H1 (cell line): ENCODE measurements at regions not wholly inside any gene's neighbourhood (a gene's known extent, or its start where the extent isn't known, plus 50 kb on each side); places are given as distances from the start of the nearest gene placed in this dataset.

ENCODE experiments used
- CTCF ChIA-PET: fragments of 300-600 bp; sonication (Branson Sonifier 250); formaldehyde crosslinking; loops from one replicate; lab custom pipeline; 2021; ENCODE audit not compliant: partially characterized antibody; lab: Charles Lee
- POLR2A ChIA-PET: fragments of 300-600 bp; sonication (Branson Sonifier 250); formaldehyde crosslinking; loops from one replicate; lab custom pipeline; 2021; ENCODE audit warnings: inconsistent platforms; ENCODE audit not compliant: partially characterized antibody; lab: Charles Lee
- DNase-seq, 2 experiments: peaks; one replicate each; pipeline versions ENCODE4 v3.0.0 to v3.0.0-alpha.2; 2010 to 2022; ENCODE audit warnings: low spot score in 2 of 2, low read depth in 1 of 2, mixed read lengths in 1 of 2
- FAIRE-seq: peaks from 2 replicates; lab custom pipeline; 2011; peaks lifted over from hg19 to GRCh38; lab: Jason Lieb, UNC
- H2AFZ ChIP-seq: 2 replicates; pipeline ENCODE4 v1.8.1; 2012; ENCODE audit warnings: low read length, inconsistent platforms
- H2AK5ac ChIP-seq: 2 replicates; pipeline ENCODE4 v1.6.1; 2013; ENCODE audit warnings: low read depth, low read length
- H2BK120ac ChIP-seq: replicated peaks from 2 replicates; pipeline ENCODE3; 2013; ENCODE audit warnings: low read depth, low read length, inconsistent platforms
- H2BK12ac ChIP-seq: 2 replicates; pipeline ENCODE4 v1.6.1; 2013; ENCODE audit warnings: low read depth, low read length
- H2BK15ac ChIP-seq: 2 replicates; pipeline ENCODE4 v1.6.1; 2013; ENCODE audit warnings: low read length
- H2BK20ac ChIP-seq: 2 replicates; pipeline ENCODE4 v1.6.1; 2013; ENCODE audit warnings: low read length
- H2BK5ac ChIP-seq: 2 replicates; pipeline ENCODE4 v1.6.1; 2013; ENCODE audit warnings: low read depth, low read length
- H3K14ac ChIP-seq: 2 replicates; pipeline ENCODE4 v1.6.1; 2013; ENCODE audit warnings: inconsistent platforms; ENCODE audit not compliant: insufficient read length
- H3K18ac ChIP-seq: 2 replicates; pipeline ENCODE4 v1.6.1; 2013; ENCODE audit warnings: low read length; ENCODE audit errors: extremely low read depth
- H3K23ac ChIP-seq: 2 replicates; pipeline ENCODE4 v1.6.1; 2013; ENCODE audit warnings: inconsistent platforms; ENCODE audit not compliant: insufficient read length
- H3K23me2 ChIP-seq: 2 replicates; pipeline ENCODE4 v1.6.1; 2013; ENCODE audit warnings: low read depth, low read length
- H3K27ac ChIP-seq: 2 replicates; pipeline ENCODE4 v1.6.1; 2011; ENCODE audit warnings: low read depth, low read length, inconsistent platforms
- H3K27me3 ChIP-seq, 4 experiments: replicated peaks in 1 of 4; 1 replicate in 1 of 4; 2 replicates in 3 of 4; pipeline versions ENCODE4 v1.6.1 to v1.8.1; 2011 to 2013; ENCODE audit warnings: low read length in 3 of 4, mild to moderate bottlenecking in 3 of 4, inconsistent platforms in 2 of 4, mixed read lengths in 2 of 4, moderate library complexity in 1 of 4; ENCODE audit not compliant: control insufficient read depth in 3 of 4, insufficient read depth in 3 of 4; ENCODE audit errors: extremely low read depth in 1 of 4
- H3K36me3 ChIP-seq, 4 experiments: 2 replicates each; pipeline versions ENCODE4 v1.6.1 to v1.8.1; 2011 to 2013; ENCODE audit warnings: mild to moderate bottlenecking in 4 of 4, low read length in 3 of 4, moderate library complexity in 2 of 4, control low read depth in 1 of 4, inconsistent platforms in 1 of 4; ENCODE audit not compliant: insufficient read depth in 4 of 4, control insufficient read depth in 2 of 4
- H3K4ac ChIP-seq: replicated peaks from 2 replicates; pipeline ENCODE3; 2013; ENCODE audit warnings: low read length, low read depth, mixed read lengths, inconsistent platforms; ENCODE audit not compliant: insufficient read length
- H3K4me1 ChIP-seq, 4 experiments: replicated peaks in 1 of 4; 1 replicate in 1 of 4; 2 replicates in 3 of 4; pipeline versions ENCODE4 v1.6.1 to v1.8.1; 2011 to 2013; ENCODE audit warnings: low read length in 3 of 4, inconsistent platforms in 2 of 4, mixed read lengths in 1 of 4; ENCODE audit not compliant: insufficient read depth in 4 of 4, control insufficient read depth in 3 of 4
- H3K4me2 ChIP-seq, 2 experiments: 2 replicates each; pipeline versions ENCODE4 v1.6.1 to v1.8.1; 2011 to 2013; ENCODE audit warnings: low read depth in 2 of 2, low read length in 2 of 2, control low read depth in 1 of 2, inconsistent platforms in 1 of 2, mild to moderate bottlenecking in 1 of 2; ENCODE audit not compliant: insufficient read depth in 1 of 2
- H3K4me3 ChIP-seq, 4 experiments: fragments of 200-600, 300-600 bp in 1 of 4; sonication (generic), shearing (Covaris generic), sonication (Bioruptor Twin) in 1 of 4; 2 replicates each; pipeline versions ENCODE4 v1.5.1 to v1.8.1; 2011 to 2016; ENCODE audit warnings: low read length in 4 of 4, low read depth in 3 of 4, control low read depth in 2 of 4, inconsistent platforms in 2 of 4, mild to moderate bottlenecking in 2 of 4, mixed read lengths in 1 of 4, moderate library complexity in 1 of 4; ENCODE audit not compliant: insufficient read depth in 2 of 4; ENCODE audit errors: extremely low read depth in 1 of 4
- H3K56ac ChIP-seq: replicated peaks from 2 replicates; pipeline ENCODE3; 2013; ENCODE audit warnings: low read depth, mild to moderate bottlenecking, mixed read lengths, low read length, inconsistent platforms; ENCODE audit not compliant: insufficient read length
- H3K79me1 ChIP-seq: 2 replicates; pipeline ENCODE4 v1.6.1; 2013; ENCODE audit warnings: low read depth, low read length, control low read depth
- H3K79me2 ChIP-seq, 2 experiments: 2 replicates each; pipeline versions ENCODE4 v1.6.1 to v1.8.1; 2012 to 2013; ENCODE audit warnings: low read length in 2 of 2, mild to moderate bottlenecking in 2 of 2, inconsistent platforms in 1 of 2; ENCODE audit not compliant: insufficient read depth in 2 of 2, control insufficient read depth in 1 of 2
- H3K9ac ChIP-seq, 4 experiments: replicated peaks in 1 of 4; 1 replicate in 1 of 4; 2 replicates in 3 of 4; pipeline versions ENCODE4 v1.6.1 to v1.8.1; 2011 to 2013; ENCODE audit warnings: low read depth in 3 of 4, low read length in 3 of 4, control low read depth in 2 of 4, mild to moderate bottlenecking in 2 of 4, moderate library complexity in 2 of 4, inconsistent platforms in 1 of 4; ENCODE audit errors: extremely low read depth in 1 of 4
- H3K9me3 ChIP-seq, 2 experiments: 2 replicates each; pipeline versions ENCODE4 v1.6.1 to v1.8.1; 2012 to 2013; ENCODE audit warnings: mild to moderate bottlenecking in 2 of 2, moderate library complexity in 2 of 2, control low read depth in 1 of 2, inconsistent platforms in 1 of 2, low read depth in 1 of 2, low read length in 1 of 2, mixed read lengths in 1 of 2; ENCODE audit not compliant: insufficient read depth in 2 of 2
- H4K20me1 ChIP-seq, 2 experiments: replicated peaks in 1 of 2; 2 replicates each; pipeline versions ENCODE3 to v1.8.1; 2011 to 2013; ENCODE audit warnings: inconsistent platforms in 2 of 2, low read length in 2 of 2, mild to moderate bottlenecking in 1 of 2; ENCODE audit not compliant: insufficient read depth in 2 of 2, control insufficient read depth in 1 of 2
- H4K5ac ChIP-seq: 2 replicates; pipeline ENCODE4 v1.6.1; 2013; ENCODE audit warnings: low read length, low read depth, mixed read lengths, inconsistent platforms; ENCODE audit not compliant: insufficient read length
- H4K8ac ChIP-seq: 2 replicates; pipeline ENCODE4 v1.8.0; 2013; ENCODE audit warnings: mild to moderate bottlenecking, moderate library complexity, low read length, inconsistent platforms; ENCODE audit not compliant: insufficient read depth; ENCODE audit errors: extremely low read depth
- H4K91ac ChIP-seq: replicated peaks from 2 replicates; pipeline ENCODE3; 2013; ENCODE audit warnings: low read length, mixed read lengths, inconsistent platforms; ENCODE audit not compliant: insufficient read length
- BCL11A ChIP-seq, 2 experiments: IDR thresholded peaks; one replicate each; pipeline ENCODE4 v1.6.1; 2011; ENCODE audit warnings: low read depth in 2 of 2, low read length in 2 of 2, mild to moderate bottlenecking in 2 of 2
- CTCF ChIP-seq, 3 experiments: IDR thresholded peaks; 1 replicate in 2 of 3; 2 replicates in 1 of 3; pipeline versions ENCODE4 v1.5.1 to v1.6.1; 2011; ENCODE audit warnings: low read length in 3 of 3, mild to moderate bottlenecking in 3 of 3, inconsistent platforms in 2 of 3, low read depth in 1 of 3, moderate library complexity in 1 of 3; ENCODE audit not compliant: insufficient read depth in 1 of 3; ENCODE audit errors: control extremely low read depth in 1 of 3
- JUN ChIP-seq: IDR thresholded peaks from 2 replicates; pipeline ENCODE4 v1.6.1; 2011; ENCODE audit warnings: low read depth, mild to moderate bottlenecking, improper control_type of control experiment, low read length
- KDM5A ChIP-seq: fragments of 200-600 bp; IDR thresholded peaks from 2 replicates; pipeline ENCODE4 v1.7.1; 2012; ENCODE audit warnings: mild to moderate bottlenecking, low read length, inconsistent platforms, mixed read lengths
- NRF1 ChIP-seq: IDR thresholded peaks from 2 replicates; pipeline ENCODE4 v1.6.1; 2011; ENCODE audit warnings: mild to moderate bottlenecking, low read depth, low read length, improper control_type of control experiment
- POU5F1 ChIP-seq: IDR thresholded peaks from 2 replicates; pipeline ENCODE4 v1.6.1; 2011; ENCODE audit warnings: low read depth, mild to moderate bottlenecking, low read length, moderate library complexity
- RBBP5 ChIP-seq: IDR thresholded peaks from 2 replicates; pipeline ENCODE4 v1.7.1; 2012; ENCODE audit warnings: low read depth, mild to moderate bottlenecking, inconsistent platforms, low read length, moderate library complexity, borderline replicate concordance
- SIRT6 ChIP-seq: IDR thresholded peaks from one replicate; pipeline ENCODE4 v1.7.1; 2012; ENCODE audit warnings: low read length, inconsistent platforms
- SP4 ChIP-seq: IDR thresholded peaks from 2 replicates; pipeline ENCODE4 v1.6.1; 2012; ENCODE audit warnings: low read length, inconsistent platforms
- TAF7 ChIP-seq: optimal IDR thresholded peaks from 2 replicates; pipeline ENCODE3; 2011; ENCODE audit warnings: low read depth, mild to moderate bottlenecking, inconsistent platforms, low read length, moderate library complexity, borderline replicate concordance
- TCF12 ChIP-seq: IDR thresholded peaks from 2 replicates; pipeline ENCODE4 v1.6.1; 2011; ENCODE audit warnings: low read depth, mild to moderate bottlenecking, low read length
- ZNF274 ChIP-seq: IDR thresholded peaks from 2 replicates; pipeline ENCODE4 v1.7.0; 2012; ENCODE audit warnings: low read length, borderline replicate concordance; ENCODE audit errors: extremely low read depth
- WGBS, 2 experiments: shearing (Covaris generic) in 1 of 2; methylation state at CpG; one replicate each; pipeline versions ENCODE4 v1.1.6 to v1.1.7; 2013 to 2015; ENCODE audit warnings: low lambda C conversion rate in 2 of 2, mixed read lengths in 2 of 2, inconsistent platforms in 1 of 2, low coverage in 1 of 2, missing lambda C conversion rate in 1 of 2; ENCODE audit not compliant: insufficient replicate concordance in 2 of 2, insufficient coverage in 1 of 2, insufficient read length in 1 of 2; ENCODE audit errors: extremely low coverage in 1 of 2, missing lambda C conversion rate in 1 of 2; 5-methylcytosine and 5-hydroxymethylcytosine counted together
- TF ChIP-seq, protein P1 (sequence below): IDR thresholded peaks from 2 replicates; pipeline ENCODE4 v1.6.1; 2012; ENCODE audit warnings: inconsistent platforms

GRCh38 chrX:39322496-39322895 is 521.2 kb downstream of the MID1IP1 start:
- Histone ChIP-seq H2BK20ac (no peak overlapping the region), H3K4me2 (no peak overlapping the region), H4K5ac (no peak overlapping the region), H3K9ac (no peak overlapping the region), H3K79me2 (no peaks in the 10 kb centered on the region), H3K27ac (no peak overlapping the region), H3K27me3 (no peaks in the 10 kb centered on the region), H3K4ac (no peak overlapping the region), H3K14ac (no peak overlapping the region), H2BK120ac (no peak overlapping the region), H3K9me3 (no peaks in the 10 kb centered on the region), H4K8ac (no peak overlapping the region), H3K36me3 (no peaks in the 10 kb centered on the region), H3K23me2 (no peaks in the 10 kb centered on the region), H2AK5ac (no peak overlapping the region), H3K23ac (no peak overlapping the region), H3K18ac (no peak overlapping the region), H2BK15ac (no peak overlapping the region), H3K56ac (no peak overlapping the region), H4K20me1 (no peaks in the 10 kb centered on the region), H2AFZ (no peak overlapping the region), H4K91ac (no peak overlapping the region), H2BK12ac (no peak overlapping the region), H3K4me3 (no peak overlapping the region), H3K4me1 (no peaks in the 10 kb centered on the region), H3K79me1 (no peaks in the 10 kb centered on the region), H2BK5ac (no peak overlapping the region)
- POLR2A ChIA-PET: no interaction called here
- CTCF ChIA-PET: no interaction called here
- FAIRE-seq (no peak), DNase-seq (no peak)
- 100% methylated on average over 5 of the region's 5 CpGs; no CpG with 5 or more reads in 1 of the 2 experiments for WGBS, 2 experiments
- TF ChIP-seq TCF12 (no peak), JUN (no peak), TAF7 (no peak), KDM5A (no peak), RBBP5 (no peak), NRF1 (no peak), ZNF274 (no peak), POU5F1 (no peak), BCL11A (IDR thresholded peaks at IDR 0.05; ENCODE audit: low read depth in 2 of 2, low read length in 2 of 2) (no peak), CTCF (IDR thresholded peaks at IDR 0.05; ENCODE audit: control extremely low read depth in 1 of 3, insufficient read depth in 1 of 3, low read depth in 1 of 3, low read length in 3 of 3) (no peak), SIRT6 (no peak), SP4 (no peak)
- TF ChIP-seq, protein P1, sequence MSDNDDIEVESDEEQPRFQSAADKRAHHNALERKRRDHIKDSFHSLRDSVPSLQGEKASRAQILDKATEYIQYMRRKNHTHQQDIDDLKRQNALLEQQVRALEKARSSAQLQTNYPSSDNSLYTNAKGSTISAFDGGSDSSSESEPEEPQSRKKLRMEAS: no peak
